Hepatocyte (in vitro differentiated cells): ENCODE measurements at regions not wholly inside any gene's neighbourhood (a gene's known extent, or its start where the extent isn't known, plus 50 kb on each side); places are given as distances from the start of the nearest gene placed in this dataset.
"Not testable (repeated sequence)": the region's sequence is repeated elsewhere in the genome, so short reads cannot be mapped to it uniquely, and the experiment has no call there.

ENCODE experiments used
- CTCF ChIP-seq: fragments of 200-600 bp; sonication (generic); IDR thresholded peaks from 2 replicates; pipeline ENCODE4 v1.5.1; 2016; ENCODE audit warnings: antibody characterized with exemption, mild to moderate bottlenecking; ENCODE audit not compliant: poor library complexity
- EZH2 ChIP-seq: fragments of 200-600 bp; sonication (generic); IDR thresholded peaks from 2 replicates; pipeline ENCODE4 v1.6.1; 2016; ENCODE audit warnings: antibody characterized with exemption, mild to moderate bottlenecking, borderline replicate concordance

- TF ChIP-seq CTCF, EZH2: not testable (repeated sequence)
These were observed 53.0 kb downstream of the PPIAL4D start for GRCh38 chr1:145188869-145189542.
